Upper lobe of left lung (tissue), 4 donors: ENCODE measurements at regions not wholly inside any gene's neighbourhood (a gene's known extent, or its start where the extent isn't known, plus 50 kb on each side); places are given as distances from the start of the nearest gene placed in this dataset.

Experiments
- CTCF ChIP-seq, 6 experiments: fragments of 450-650 bp in 4 of 6; fragments of 200-600 bp in 2 of 6; sonication (generic) in 2 of 6; IDR thresholded peaks; one replicate each; pipeline ENCODE4 v1.5.1; 2016 to 2019; ENCODE audit warnings: antibody characterized with exemption in 6 of 6
- EP300 ChIP-seq, 4 donors: sonication (generic); formaldehyde crosslinking; IDR thresholded peaks; one replicate each; pipeline ENCODE4 v1.5.1; 2017; ENCODE audit warnings: antibody characterized with exemption in 4 of 4, control low read depth in 2 of 4

- no peak for TF ChIP-seq CTCF (IDR thresholded peaks at IDR 0.05)
- TF ChIP-seq EP300 (IDR thresholded peaks at IDR 0.05), result no peak
These were observed 591.1 kb downstream of the SEMA5A start for GRCh38 chr5:8954801-8955200.
